Suprapubic skin (tissue), 4 donors: ENCODE measurements at regions not wholly inside any gene's neighbourhood (a gene's known extent, or its start where the extent isn't known, plus 50 kb on each side); places are given as distances from the start of the nearest gene placed in this dataset.

Source experiments
- CTCF ChIP-seq, 2 donors: fragments of 200-600 bp in 1 of 2; fragments of 450-650 bp in 1 of 2; sonication (generic) in 1 of 2; IDR thresholded peaks; one replicate each; pipeline ENCODE4 v1.5.1; 2016 to 2019; ENCODE audit warnings: antibody characterized with exemption in 2 of 2, mild to moderate bottlenecking in 1 of 2, moderate library complexity in 1 of 2
- EP300 ChIP-seq: sonication (generic); formaldehyde crosslinking; IDR thresholded peaks from one replicate; pipeline ENCODE4 v1.6.1; 2017; ENCODE audit warnings: antibody characterized with exemption
- POLR2A ChIP-seq, 2 donors: fragments of 450-650 bp; IDR thresholded peaks; one replicate each; pipeline ENCODE4 v1.6.1; 2017; ENCODE audit warnings: antibody characterized with exemption in 2 of 2, mild to moderate bottlenecking in 2 of 2, moderate library complexity in 2 of 2
- POLR2AphosphoS5 ChIP-seq, 3 donors: sonication (generic); formaldehyde crosslinking; IDR thresholded peaks; one replicate each; pipeline ENCODE4 v1.6.1; 2017; ENCODE audit warnings: antibody characterized with exemption in 3 of 3

GRCh38 chr4:43275779-43276178 lies 383.3 kb downstream of the GRXCR1 start:
- TF ChIP-seq CTCF (IDR thresholded peaks at IDR 0.05) = no peak
- TF ChIP-seq POLR2A (IDR thresholded peaks at IDR 0.05) = no peak
- TF ChIP-seq POLR2AphosphoS5 (IDR thresholded peaks at IDR 0.05) = no peak
- no peak for TF ChIP-seq EP300
